ENCODE measurements at regions not wholly inside any gene's neighbourhood (a gene's known extent, or its start where the extent isn't known, plus 50 kb on each side); places are given as distances from the start of the nearest gene placed in this dataset.

GRCh38 chr12:61713121-61713520 lies 547.1 kb upstream of the USP15 start:
- Mint-ChIP-seq H3K27me3 (ENCODE audit: insufficient read depth, unreplicated experiment) (no peaks in the 10 kb centered on the region), H3K4me1 (ENCODE audit: insufficient read depth, unreplicated experiment) (peaks cover 6% of the 10 kb centered on the region), H3K4me3 (ENCODE audit: unreplicated experiment) (no peak overlapping the region), H3K36me3 (ENCODE audit: insufficient read depth, unreplicated experiment) (no peaks in the 10 kb centered on the region), H3K27ac (ENCODE audit: low read depth, unreplicated experiment) (peak overlapping the region; percentile 4), H3K9me3 (ENCODE audit: unreplicated experiment) (no peaks in the 10 kb centered on the region)
- no peak for TF ChIP-seq CTCF (IDR thresholded peaks at IDR 0.05; ENCODE audit: unreplicated experiment)
- CTCF ChIA-PET = no interaction called here
- no peak for DNase-seq (ENCODE audit: unreplicated experiment)
- POLR2A ChIA-PET = interaction anchor here (0.6 kb wide), 1 partner anchor 38 kb away, joined by 3 read pairs; no protein-coding TSS in a partner anchor
- intact Hi-C loops (cut with micrococcal nuclease) = no loop called here
- no TSS peak for BruUV-seq (replicated peaks)

- no TSS peak for BruUV-seq (replicated peaks)
- no peaks in the 10 kb centered on the region for H3K9me3 Mint-ChIP-seq (ENCODE audit: unreplicated experiment)
- no peak for DNase-seq (ENCODE audit: unreplicated experiment)
- ChIA-PET POLR2A (no interaction called here), CTCF (interaction anchor here (0.7 to 1.5 kb wide), 2 partner anchors 17 to 352 kb away, joined by 3 to 4 read pairs; no protein-coding TSS in a partner anchor)
- H3K36me3 Mint-ChIP-seq (ENCODE audit: insufficient read depth, unreplicated experiment) = no peaks in the 10 kb centered on the region
- no peak for TF ChIP-seq CTCF (IDR thresholded peaks at IDR 0.05; ENCODE audit: unreplicated experiment)
- H3K27me3 Mint-ChIP-seq (ENCODE audit: insufficient read depth, unreplicated experiment) = no peaks in the 10 kb centered on the region
- H3K27ac Mint-ChIP-seq (ENCODE audit: low read depth, unreplicated experiment) = no peak overlapping the region
- H3K4me1 Mint-ChIP-seq (ENCODE audit: insufficient read depth, unreplicated experiment) = peaks cover 5% of the 10 kb centered on the region
- H3K4me3 Mint-ChIP-seq (ENCODE audit: unreplicated experiment) = no peak overlapping the region
- intact Hi-C loops (cut with micrococcal nuclease) = no loop called here
Observed at GRCh38 chr12:61717986-61718385, 542.2 kb upstream of the USP15 start.

GRCh38 chr12:61739925-61740324 lies 520.3 kb upstream of the USP15 start:
- H3K27me3 Mint-ChIP-seq (ENCODE audit: insufficient read depth, unreplicated experiment) = no peaks in the 10 kb centered on the region
- no peak overlapping the region for H3K27ac Mint-ChIP-seq (ENCODE audit: low read depth, unreplicated experiment)
- ChIA-PET CTCF (no interaction called here), POLR2A (no interaction called here)
- H3K9me3 Mint-ChIP-seq (ENCODE audit: unreplicated experiment) = no peaks in the 10 kb centered on the region
- peaks cover 6% of the 10 kb centered on the region for H3K4me1 Mint-ChIP-seq (ENCODE audit: insufficient read depth, unreplicated experiment)
- no TSS peak for BruUV-seq (replicated peaks)
- TF ChIP-seq CTCF (IDR thresholded peaks at IDR 0.05; ENCODE audit: unreplicated experiment) = no peak
- DNase-seq (ENCODE audit: unreplicated experiment) = no peak
- H3K36me3 Mint-ChIP-seq (ENCODE audit: insufficient read depth, unreplicated experiment) = peaks cover 8% of the 10 kb centered on the region
- intact Hi-C loops (cut with micrococcal nuclease) = no loop called here
- H3K4me3 Mint-ChIP-seq (ENCODE audit: unreplicated experiment) = no peak overlapping the region

- BruUV-seq (replicated peaks) = no TSS peak
- POLR2A ChIA-PET = interaction anchor here (1.2 kb wide), 1 partner anchor 38 kb away, joined by 3 read pairs; no protein-coding TSS in a partner anchor
- Mint-ChIP-seq H3K4me3 (ENCODE audit: unreplicated experiment) (no peak overlapping the region), H3K36me3 (ENCODE audit: insufficient read depth, unreplicated experiment) (no peaks in the 10 kb centered on the region), H3K9me3 (ENCODE audit: unreplicated experiment) (no peaks in the 10 kb centered on the region), H3K27ac (ENCODE audit: low read depth, unreplicated experiment) (no peak overlapping the region), H3K4me1 (ENCODE audit: insufficient read depth, unreplicated experiment) (peaks cover 8% of the 10 kb centered on the region), H3K27me3 (ENCODE audit: insufficient read depth, unreplicated experiment) (no peaks in the 10 kb centered on the region)
- DNase-seq (ENCODE audit: unreplicated experiment) = peak; percentile 82
- intact Hi-C loops (cut with micrococcal nuclease) = no loop called here
- no peak for TF ChIP-seq CTCF (IDR thresholded peaks at IDR 0.05; ENCODE audit: unreplicated experiment)
- CTCF ChIA-PET = interaction anchor here (0.9 kb wide), 1 partner anchor 20 kb away, joined by 3 read pairs; no protein-coding TSS in a partner anchor
Observed at GRCh38 chr12:61750604-61751003, 509.6 kb upstream of the USP15 start.

All from MCF 10A (cell line).